Keratinocyte (primary cell): ENCODE measurements at regions not wholly inside any gene's neighbourhood (a gene's known extent, or its start where the extent isn't known, plus 50 kb on each side); places are given as distances from the start of the nearest gene placed in this dataset.

Experiments
- DNase-seq: peaks from one replicate; pipeline ENCODE4 v3.0.0-alpha.2; 2011; ENCODE audit warnings: low read depth, missing footprints, low spot score
- FAIRE-seq: peaks from 2 replicates; lab custom pipeline; 2011; peaks lifted over from hg19 to GRCh38; lab: Jason Lieb, UNC
- H2AFZ ChIP-seq: 2 replicates; pipeline ENCODE4 v1.6.0; 2012; ENCODE audit warnings: low read length, control low read depth, inconsistent platforms; ENCODE audit not compliant: control insufficient read depth
- H3K27ac ChIP-seq: 2 replicates; pipeline ENCODE4 v1.5.1; 2011; ENCODE audit warnings: low read length; ENCODE audit not compliant: control insufficient read depth, insufficient read depth
- H3K27me3 ChIP-seq: 3 replicates; pipeline ENCODE4 v1.6.0; 2011; ENCODE audit warnings: low read length; ENCODE audit not compliant: control insufficient read depth, insufficient read depth; ENCODE audit errors: extremely low read depth
- H3K36me3 ChIP-seq, 2 experiments: 2 replicates in 1 of 2; 3 replicates in 1 of 2; pipeline ENCODE4 v1.5.1; 2011; ENCODE audit warnings: low read length in 2 of 2, mild to moderate bottlenecking in 1 of 2; ENCODE audit not compliant: control insufficient read depth in 2 of 2, insufficient read depth in 2 of 2; ENCODE audit errors: extremely low read depth in 1 of 2
- H3K4me1 ChIP-seq: 3 replicates; pipeline ENCODE4 v1.5.1; 2011; ENCODE audit warnings: low read length; ENCODE audit not compliant: control insufficient read depth, insufficient read depth; ENCODE audit errors: extremely low read depth
- H3K4me2 ChIP-seq: 3 replicates; pipeline ENCODE4 v1.6.0; 2011; ENCODE audit warnings: low read depth, low read length; ENCODE audit not compliant: control insufficient read depth, insufficient read depth; ENCODE audit errors: extremely low read depth
- H3K4me3 ChIP-seq, 3 experiments: fragments of 200-600 bp in 1 of 3; sonication (generic) in 1 of 3; 2 replicates in 2 of 3; 3 replicates in 1 of 3; pipeline ENCODE4 v1.5.1; 2011 to 2016; ENCODE audit warnings: low read length in 3 of 3, mild to moderate bottlenecking in 3 of 3, control low read depth in 2 of 3, inconsistent platforms in 1 of 3, low read depth in 1 of 3, mixed read lengths in 1 of 3, mixed run types in 1 of 3, moderate library complexity in 1 of 3; ENCODE audit not compliant: control insufficient read depth in 2 of 3, insufficient read depth in 2 of 3; ENCODE audit errors: extremely low read depth in 1 of 3
- H3K79me2 ChIP-seq: 2 replicates; pipeline ENCODE4 v1.6.0; 2012; ENCODE audit warnings: low read length; ENCODE audit not compliant: control insufficient read depth, insufficient read depth
- H3K9ac ChIP-seq: 3 replicates; pipeline ENCODE4 v1.6.0; 2011; ENCODE audit warnings: low read length; ENCODE audit not compliant: control insufficient read depth, insufficient read depth; ENCODE audit errors: extremely low read depth
- H3K9me1 ChIP-seq: 3 replicates; pipeline ENCODE4 v1.6.0; 2011; ENCODE audit warnings: low read length; ENCODE audit not compliant: control insufficient read depth, insufficient read depth; ENCODE audit errors: extremely low read depth
- H3K9me3 ChIP-seq: 2 replicates; pipeline ENCODE4 v1.5.1; 2012; ENCODE audit warnings: low read depth, low read length; ENCODE audit not compliant: control insufficient read depth
- H4K20me1 ChIP-seq: 3 replicates; pipeline ENCODE4 v1.6.0; 2011; ENCODE audit warnings: low read length; ENCODE audit not compliant: control insufficient read depth, insufficient read depth; ENCODE audit errors: extremely low read depth
- EZH2 ChIP-seq: IDR thresholded peaks from one replicate; pipeline ENCODE4 v1.6.1; 2012; ENCODE audit warnings: inconsistent platforms, mild to moderate bottlenecking, low read length, moderate library complexity
- dilution Hi-C: fragments of 300-500 bp; cut with MboI; formaldehyde crosslinking; loops from one replicate; pipeline ENCODE4 v1.7.0; 2020; ENCODE audit warnings: low sequenced_read_pairs; ENCODE audit not compliant: extremely low pct_ligation_motif_present
- TF ChIP-seq, protein P1 (sequence below), 3 experiments: IDR thresholded peaks in 1 of 3; conservative IDR thresholded peaks in 1 of 3; optimal IDR thresholded peaks in 1 of 3; 2 replicates in 2 of 3; 3 replicates in 1 of 3; pipeline versions ENCODE3 to v1.5.1; 2011; ENCODE audit warnings: low read length in 3 of 3, mild to moderate bottlenecking in 3 of 3, moderate library complexity in 2 of 3, control low read depth in 1 of 3, inconsistent platforms in 1 of 3; ENCODE audit not compliant: insufficient read depth in 2 of 3; ENCODE audit errors: extremely low read depth in 1 of 3

DNA sequence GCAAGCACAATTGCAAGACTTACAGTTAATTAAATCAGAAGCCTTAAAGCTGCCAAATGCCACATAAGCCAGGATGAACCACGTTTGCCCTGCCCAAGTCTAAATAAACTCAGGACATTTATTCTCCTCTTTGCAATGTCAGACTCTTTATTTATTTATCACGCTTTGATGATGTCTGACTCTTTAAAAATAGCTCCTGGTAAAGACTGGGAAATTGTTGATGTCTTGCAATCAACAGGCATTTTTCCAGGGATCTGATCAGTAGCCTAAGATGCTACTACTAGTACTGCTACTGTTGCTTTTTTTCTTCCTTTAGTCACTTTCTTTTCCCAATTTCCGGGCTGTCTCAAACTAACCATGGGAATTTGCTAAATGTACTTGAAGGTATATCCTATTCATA lies 365.8 kb upstream of the MARCKS start:
- no peaks in the 10 kb centered on the region for H3K9me3 ChIP-seq
- H3K36me3 ChIP-seq, result no peaks in the 10 kb centered on the region
- H3K4me2 ChIP-seq, result no peak overlapping the region
- TF ChIP-seq, protein P1, sequence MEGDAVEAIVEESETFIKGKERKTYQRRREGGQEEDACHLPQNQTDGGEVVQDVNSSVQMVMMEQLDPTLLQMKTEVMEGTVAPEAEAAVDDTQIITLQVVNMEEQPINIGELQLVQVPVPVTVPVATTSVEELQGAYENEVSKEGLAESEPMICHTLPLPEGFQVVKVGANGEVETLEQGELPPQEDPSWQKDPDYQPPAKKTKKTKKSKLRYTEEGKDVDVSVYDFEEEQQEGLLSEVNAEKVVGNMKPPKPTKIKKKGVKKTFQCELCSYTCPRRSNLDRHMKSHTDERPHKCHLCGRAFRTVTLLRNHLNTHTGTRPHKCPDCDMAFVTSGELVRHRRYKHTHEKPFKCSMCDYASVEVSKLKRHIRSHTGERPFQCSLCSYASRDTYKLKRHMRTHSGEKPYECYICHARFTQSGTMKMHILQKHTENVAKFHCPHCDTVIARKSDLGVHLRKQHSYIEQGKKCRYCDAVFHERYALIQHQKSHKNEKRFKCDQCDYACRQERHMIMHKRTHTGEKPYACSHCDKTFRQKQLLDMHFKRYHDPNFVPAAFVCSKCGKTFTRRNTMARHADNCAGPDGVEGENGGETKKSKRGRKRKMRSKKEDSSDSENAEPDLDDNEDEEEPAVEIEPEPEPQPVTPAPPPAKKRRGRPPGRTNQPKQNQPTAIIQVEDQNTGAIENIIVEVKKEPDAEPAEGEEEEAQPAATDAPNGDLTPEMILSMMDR (optimal IDR thresholded peaks at IDR 0.05 in 1 of 3, IDR thresholded peaks at IDR 0.05 in 1 of 3, conservative IDR thresholded peaks at IDR 0.05 in 1 of 3; ENCODE audit: extremely low read depth in 1 of 3, insufficient read depth in 2 of 3, low read length in 3 of 3), result no peak
- TF ChIP-seq EZH2, result no peak
- DNase-seq, result no peak
- H2AFZ ChIP-seq, result no peak overlapping the region
- H3K4me3 ChIP-seq, result no peak overlapping the region
- FAIRE-seq, result no peak
- no peaks in the 10 kb centered on the region for H3K79me2 ChIP-seq
- H4K20me1 ChIP-seq, result no peaks in the 10 kb centered on the region
- H3K9ac ChIP-seq, result no peak overlapping the region
- dilution Hi-C loops, result no loop called here
- no peak overlapping the region for H3K27ac ChIP-seq
- peaks cover 9% of the 10 kb centered on the region for H3K4me1 ChIP-seq
- H3K27me3 ChIP-seq, result no peaks in the 10 kb centered on the region
- H3K9me1 ChIP-seq, result no peaks in the 10 kb centered on the region

DNA sequence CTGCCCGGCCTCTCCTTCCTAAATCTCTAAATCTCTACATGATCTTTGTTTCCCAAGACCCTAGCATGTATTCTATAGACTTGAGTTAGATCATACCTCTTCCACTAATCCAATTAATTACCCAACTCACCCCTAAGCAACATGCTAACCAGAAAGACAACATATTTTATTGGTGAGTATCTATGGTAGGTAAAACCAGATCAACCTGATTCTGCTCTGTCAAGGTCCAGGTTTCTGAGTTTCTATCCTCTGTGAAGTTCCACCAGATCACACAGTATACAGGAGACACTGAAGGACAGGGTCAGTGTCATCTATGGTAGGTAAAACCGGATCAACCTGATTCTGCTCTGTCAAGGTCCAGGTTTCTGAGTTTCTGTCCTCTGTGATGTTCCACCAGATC lies 363.2 kb upstream of the MARCKS start:
- no peak for TF ChIP-seq EZH2
- TF ChIP-seq, protein P1 (optimal IDR thresholded peaks at IDR 0.05 in 1 of 3, IDR thresholded peaks at IDR 0.05 in 1 of 3, conservative IDR thresholded peaks at IDR 0.05 in 1 of 3; ENCODE audit: extremely low read depth in 1 of 3, insufficient read depth in 2 of 3, low read length in 3 of 3), result no peak
- dilution Hi-C loops, result no loop called here
- DNase-seq, result no peak
- no peak overlapping the region for H3K9ac ChIP-seq
- no peak overlapping the region for H3K27ac ChIP-seq
- H3K27me3 ChIP-seq, result no peaks in the 10 kb centered on the region
- no peaks in the 10 kb centered on the region for H3K9me1 ChIP-seq
- H3K9me3 ChIP-seq, result no peaks in the 10 kb centered on the region
- H3K4me1 ChIP-seq, result peaks cover 9% of the 10 kb centered on the region
- H3K4me3 ChIP-seq, result no peak overlapping the region
- no peak overlapping the region for H2AFZ ChIP-seq
- H3K36me3 ChIP-seq, result no peaks in the 10 kb centered on the region
- no peak overlapping the region for H3K4me2 ChIP-seq
- FAIRE-seq, result peak; percentile 61
- H4K20me1 ChIP-seq, result no peaks in the 10 kb centered on the region
- no peaks in the 10 kb centered on the region for H3K79me2 ChIP-seq
